NT2/D1 (cell line): ENCODE measurements at regions not wholly inside any gene's neighbourhood (a gene's known extent, or its start where the extent isn't known, plus 50 kb on each side); places are given as distances from the start of the nearest gene placed in this dataset.

Experiments
- YY1 ChIP-seq: IDR thresholded peaks from 2 replicates; pipeline ENCODE4 v1.6.1; 2011; ENCODE audit not compliant: insufficient read length, insufficient read depth
- ZNF274 ChIP-seq: IDR thresholded peaks from 2 replicates; pipeline ENCODE4 v1.6.1; 2011; ENCODE audit warnings: mild to moderate bottlenecking, low read depth, low read length

- TF ChIP-seq YY1 (no peak), ZNF274 (no peak)
Measured at GRCh38 chr7:131015657-131015958, 281.6 kb upstream of the KLF14 start.
